ENCODE measurements at regions not wholly inside any gene's neighbourhood (a gene's known extent, or its start where the extent isn't known, plus 50 kb on each side); places are given as distances from the start of the nearest gene placed in this dataset.
A peak's percentile ranks its signal among the peaks of the same experiment; 100 is the strongest.

DNA sequence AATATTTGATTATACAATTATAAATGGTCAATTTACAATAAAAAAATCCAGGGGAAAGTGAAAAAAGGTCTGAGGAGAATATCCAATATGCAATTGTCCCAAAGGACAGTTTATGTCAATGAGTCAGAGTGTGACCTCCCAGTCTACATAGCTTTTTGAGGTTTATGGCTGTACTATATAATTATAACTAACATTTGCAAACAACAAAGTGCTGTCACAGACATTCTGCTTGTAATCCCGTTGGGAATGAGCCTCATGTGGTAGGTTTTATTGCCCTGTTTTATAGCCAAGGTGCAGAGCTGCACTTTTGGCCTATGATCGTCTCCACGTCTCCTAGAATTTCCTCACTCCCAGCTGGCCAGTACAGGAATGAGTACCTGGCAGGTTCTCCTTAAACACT is 103.8 kb downstream of the ADSS2 start:
- DNase-seq (ENCODE audit: low spot score): no peak

DNA sequence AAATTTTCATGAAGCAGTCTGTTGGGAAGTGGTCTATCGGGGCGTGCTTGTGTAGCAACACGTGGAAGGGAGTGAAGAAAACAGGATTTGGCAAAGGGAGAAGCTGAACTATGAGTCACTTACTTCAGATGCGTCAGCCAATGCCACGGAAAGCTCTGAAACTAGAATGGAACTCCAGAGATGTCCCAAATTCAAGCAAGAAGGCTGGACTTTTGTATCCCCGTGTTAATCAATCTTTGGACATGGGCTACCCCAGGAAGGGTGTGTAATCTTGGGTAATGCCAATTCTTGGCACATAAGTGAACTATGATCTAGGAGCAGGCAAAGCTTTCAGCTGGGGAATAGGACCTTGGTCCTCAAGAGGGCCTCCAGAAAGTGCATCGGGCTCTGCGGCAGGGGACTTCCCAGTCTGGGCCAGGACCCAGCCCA is 102.6 kb downstream of the ADSS2 start:
- DNase-seq (ENCODE audit: low spot score): no peak

DNA sequence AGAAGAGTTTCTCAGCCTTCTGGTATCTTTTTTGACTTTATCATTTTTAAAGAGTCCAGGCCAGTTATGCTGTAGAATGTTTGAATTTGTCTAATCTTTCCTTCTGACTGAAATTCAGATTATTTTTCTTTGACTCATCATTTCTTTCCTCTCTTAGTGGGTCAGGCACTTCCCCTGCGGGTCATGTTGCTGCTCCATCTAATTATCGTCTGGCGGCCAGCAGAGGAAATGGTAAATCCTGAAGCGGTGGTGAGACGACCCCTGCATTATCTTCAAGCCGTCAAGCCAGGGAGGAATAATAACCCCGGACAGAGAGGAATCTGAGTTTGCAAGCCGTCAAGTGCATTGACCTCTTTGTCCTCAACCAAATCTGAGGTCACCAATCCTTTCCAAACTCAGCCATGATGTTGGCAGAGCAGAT is 102.1 kb downstream of the ADSS2 start:
- DNase-seq (ENCODE audit: low spot score): no peak

DNA sequence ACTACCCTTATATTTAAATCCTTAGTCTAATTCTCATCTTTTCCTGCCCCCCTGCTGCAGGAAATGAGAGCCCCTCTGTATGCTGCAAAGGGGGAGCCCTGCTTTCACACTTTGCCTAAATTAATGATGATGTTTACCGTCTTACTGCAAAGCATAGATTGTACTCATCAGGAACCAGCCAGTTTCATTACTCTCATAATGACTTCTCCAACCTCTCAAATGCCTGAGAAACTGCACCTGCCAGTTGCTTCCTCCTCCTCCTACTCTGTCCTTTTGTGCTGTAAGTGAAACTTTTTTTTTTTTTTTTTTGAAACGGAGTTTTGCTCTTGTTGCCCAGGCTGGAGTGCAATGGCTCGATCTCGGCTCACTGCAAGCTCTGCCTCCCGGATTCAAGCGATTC is 101.7 kb downstream of the ADSS2 start:
- DNase-seq (ENCODE audit: low spot score): no peak

DNA sequence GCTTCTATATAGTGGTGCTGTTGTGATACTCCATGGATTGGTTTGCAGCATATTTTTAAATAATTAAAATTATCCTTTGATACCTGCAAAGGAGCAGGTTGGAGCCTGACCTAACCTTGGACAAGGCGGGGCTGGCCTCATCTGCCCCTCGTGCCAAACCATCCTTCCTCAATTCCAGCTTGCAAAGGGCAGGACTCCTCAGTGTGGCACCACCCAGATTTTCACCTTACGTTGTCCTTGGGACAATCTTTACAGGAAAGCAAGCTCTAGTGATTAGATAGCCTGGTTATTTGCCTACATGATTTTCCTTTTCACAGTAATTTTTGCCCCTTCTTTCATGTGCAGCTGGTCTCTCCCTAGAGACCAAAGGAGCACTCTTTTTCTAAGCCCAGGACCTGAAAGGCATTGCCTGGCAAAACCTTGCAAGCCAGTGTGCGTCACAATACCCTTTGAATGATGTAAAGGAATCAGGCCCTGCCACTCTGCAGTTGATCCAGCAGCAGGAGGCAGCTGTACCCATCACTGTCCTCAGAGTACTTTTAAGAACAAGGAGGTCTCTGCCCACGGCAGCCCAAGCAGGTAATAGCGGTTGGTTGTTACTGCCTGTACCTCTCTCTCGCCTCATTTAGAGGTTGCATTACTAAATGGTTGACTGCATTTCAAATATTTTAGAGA is 99.4 kb downstream of the ADSS2 start:
- DNase-seq (ENCODE audit: low spot score): no peak

DNA sequence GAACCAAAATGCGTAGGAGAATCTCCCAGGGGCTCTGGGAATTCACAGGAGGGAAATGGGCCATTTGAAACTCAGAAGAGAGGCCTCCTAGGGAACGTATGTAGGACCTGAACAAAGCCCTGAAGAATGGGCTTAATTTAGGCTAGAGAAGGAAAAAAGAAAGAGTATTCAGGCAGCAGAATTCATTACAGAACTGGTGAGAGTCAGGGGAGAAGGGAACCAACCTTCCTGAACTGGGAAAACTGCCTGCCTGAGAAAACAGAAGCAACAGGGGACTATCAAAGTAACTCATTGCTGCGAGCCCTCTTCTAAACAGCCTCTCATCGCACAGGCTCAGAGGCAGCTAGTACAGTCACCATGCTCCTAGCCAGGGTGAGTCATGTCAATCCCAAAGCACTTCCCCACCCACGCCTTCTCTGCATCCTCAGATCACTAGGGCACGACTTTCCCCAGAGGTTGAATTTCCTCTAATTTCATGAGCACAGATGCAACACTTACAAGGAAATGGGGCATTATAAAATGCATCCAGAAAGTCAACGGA is 98.1 kb downstream of the ADSS2 start:
- peak; percentile 72 for DNase-seq (ENCODE audit: low spot score)

DNA sequence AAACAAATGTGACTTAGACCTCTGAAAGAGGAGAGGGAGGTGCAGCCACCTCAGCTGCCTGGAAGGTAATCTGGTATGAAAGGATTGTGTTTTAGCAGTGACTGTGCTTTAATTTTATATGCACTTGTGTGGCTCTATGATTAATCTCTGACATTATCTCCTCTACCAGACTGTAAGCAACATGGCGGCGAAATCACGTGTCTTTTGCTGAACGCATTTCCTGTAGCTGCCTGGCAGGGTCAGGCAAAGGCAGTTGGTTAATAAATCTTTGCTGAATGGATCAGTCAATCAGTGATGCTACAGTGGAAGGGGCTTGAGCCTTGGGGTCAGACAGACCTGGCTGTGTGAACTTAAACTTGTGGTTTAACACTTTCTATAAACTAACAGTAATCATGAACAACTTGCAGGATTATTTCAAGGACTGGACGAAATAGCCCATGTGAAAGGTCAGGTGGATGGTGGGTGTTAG is 96.9 kb downstream of the ADSS2 start:
- no peak for DNase-seq (ENCODE audit: low spot score)

DNA sequence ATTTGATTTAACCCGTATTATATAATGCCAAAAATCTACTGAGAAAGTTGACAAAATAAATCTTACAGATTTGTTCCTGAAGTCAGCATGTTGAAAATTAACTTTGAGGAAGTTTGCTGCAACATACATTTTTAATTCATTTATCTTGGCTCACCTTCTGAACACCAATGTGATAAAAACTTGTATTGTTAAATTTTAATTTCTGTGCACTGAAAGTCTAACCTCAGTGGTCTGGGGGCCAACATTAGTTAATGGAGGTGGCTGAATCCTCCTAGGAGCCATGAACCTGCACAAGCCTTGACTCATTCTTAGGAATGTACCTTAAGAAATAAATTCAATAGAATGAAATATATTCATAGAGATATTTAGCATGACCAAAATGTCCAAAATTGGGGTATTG is 95.3 kb downstream of the ADSS2 start:
- DNase-seq (ENCODE audit: low spot score): no peak

Measured in Ammon's horn (tissue), 1 donor.